GM12874 (cell line): ENCODE measurements at regions not wholly inside any gene's neighbourhood (a gene's known extent, or its start where the extent isn't known, plus 50 kb on each side); places are given as distances from the start of the nearest gene placed in this dataset.

Experiments
- CTCF ChIP-seq: IDR thresholded peaks from 2 replicates; pipeline ENCODE4 v1.5.1; 2011; ENCODE audit warnings: low read depth, mild to moderate bottlenecking, control low read depth, low read length, moderate library complexity; ENCODE audit not compliant: insufficient read depth

- TF ChIP-seq CTCF, result no peak
Observed at GRCh38 chr12:124673801-124674617, 106.6 kb upstream of the NCOR2 start.

- no peak for TF ChIP-seq CTCF
Observed at GRCh38 chr12:124668602-124669001, 101.2 kb upstream of the NCOR2 start.

- TF ChIP-seq CTCF, result no peak
Observed at GRCh38 chr12:124667506-124668326, 100.3 kb upstream of the NCOR2 start.

GRCh38 chr12:124666722-124667259 lies 99.4 kb upstream of the NCOR2 start:
- no peak for TF ChIP-seq CTCF

GRCh38 chr12:124665511-124665910 lies 98.1 kb upstream of the NCOR2 start:
- no peak for TF ChIP-seq CTCF

- no peak for TF ChIP-seq CTCF
Observed at GRCh38 chr12:124664395-124665111, 97.1 kb upstream of the NCOR2 start.

GRCh38 chr12:124663771-124664366 lies 96.5 kb upstream of the NCOR2 start:
- no peak for TF ChIP-seq CTCF
